ENCODE measurements at regions not wholly inside any gene's neighbourhood (a gene's known extent, or its start where the extent isn't known, plus 50 kb on each side); places are given as distances from the start of the nearest gene placed in this dataset.

DNA sequence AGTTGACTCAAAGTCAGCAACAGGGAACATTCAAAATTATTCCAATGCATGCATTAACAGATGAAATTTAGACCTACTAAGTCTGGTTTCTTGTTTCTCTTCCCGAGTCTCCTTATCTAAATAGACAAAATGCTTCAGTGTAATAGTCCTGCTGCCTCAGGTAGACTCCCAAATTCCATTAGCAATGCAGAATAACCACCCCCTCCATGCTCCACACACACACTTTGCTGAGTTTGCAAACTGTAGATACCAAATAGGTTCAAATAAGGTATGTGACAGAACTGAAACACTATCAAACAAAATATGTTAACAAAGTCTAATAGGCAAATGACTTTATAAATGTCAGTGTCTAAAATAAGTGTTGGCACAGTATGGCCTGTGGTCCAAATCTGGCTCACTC is 451.1 kb upstream of the SOX5 start:
- ChIA-PET CTCF (no interaction called here), POLR2A (no interaction called here)
- Histone ChIP-seq H3K36me3 (ENCODE audit: control insufficient read depth, insufficient read depth, low read length) (no peaks in the 10 kb centered on the region), H3K4me1 (ENCODE audit: control insufficient read depth, insufficient read depth, low read length) (no peaks in the 10 kb centered on the region), H3K4me3 (ENCODE audit: low read depth in 2 of 2, low read length in 2 of 2) (no peak overlapping the region), H3K27me3 (ENCODE audit: control insufficient read depth, insufficient read depth, low read length) (no peaks in the 10 kb centered on the region), H3K9me3 (ENCODE audit: control insufficient read depth, insufficient read depth, low read depth, low read length) (no peaks in the 10 kb centered on the region), H3K27ac (ENCODE audit: low read length) (no peak overlapping the region)
- ATAC-seq, result no peak
- intact Hi-C loops (cut with micrococcal nuclease; ENCODE audit: unreplicated experiment) (no loop called here), in situ Hi-C loops (cut with HindIII; ENCODE audit: low pct_unique_long_range_greater_than_20kb, low sequenced_read_pairs) (no loop called here)
- BruUV-seq (replicated peaks), result no TSS peak
- DNase-seq (ENCODE audit: low read depth, low spot score), result no peak
- TF ChIP-seq POLR2AphosphoS5 (IDR thresholded peaks at IDR 0.05; ENCODE audit: low read depth, low read length), result no peak
- TF ChIP-seq TCF7L2 (IDR thresholded peaks at IDR 0.05; ENCODE audit: low read depth, low read length), result no peak
- TF ChIP-seq CTCF (IDR thresholded peaks at IDR 0.05), result no peak
- TF ChIP-seq REST (IDR thresholded peaks at IDR 0.05; ENCODE audit: insufficient read depth in 1 of 2, low read depth in 2 of 2, low read length in 1 of 2), result no peak
- no peak for TF ChIP-seq SIN3A (IDR thresholded peaks at IDR 0.05; ENCODE audit: borderline replicate concordance, insufficient read depth, low read depth, low read length)

GRCh38 chr12:24398605-24399004 is 449.1 kb upstream of the SOX5 start:
- Histone ChIP-seq H3K27me3 (ENCODE audit: control insufficient read depth, insufficient read depth, low read length) (no peaks in the 10 kb centered on the region), H3K9me3 (ENCODE audit: control insufficient read depth, insufficient read depth, low read depth, low read length) (no peaks in the 10 kb centered on the region), H3K36me3 (ENCODE audit: control insufficient read depth, insufficient read depth, low read length) (no peaks in the 10 kb centered on the region), H3K4me3 (ENCODE audit: low read depth in 2 of 2, low read length in 2 of 2) (no peak overlapping the region), H3K4me1 (ENCODE audit: control insufficient read depth, insufficient read depth, low read length) (no peaks in the 10 kb centered on the region), H3K27ac (ENCODE audit: low read length) (no peak overlapping the region)
- intact Hi-C loops (cut with micrococcal nuclease; ENCODE audit: unreplicated experiment) (no loop called here), in situ Hi-C loops (cut with HindIII; ENCODE audit: low pct_unique_long_range_greater_than_20kb, low sequenced_read_pairs) (no loop called here)
- ChIA-PET CTCF (no interaction called here), POLR2A (no interaction called here)
- DNase-seq (ENCODE audit: low read depth, low spot score) (no peak), ATAC-seq (no peak)
- BruUV-seq (replicated peaks), result no TSS peak
- TF ChIP-seq POLR2AphosphoS5 (IDR thresholded peaks at IDR 0.05; ENCODE audit: low read depth, low read length) (no peak), TCF7L2 (IDR thresholded peaks at IDR 0.05; ENCODE audit: low read depth, low read length) (no peak), REST (IDR thresholded peaks at IDR 0.05; ENCODE audit: insufficient read depth in 1 of 2, low read depth in 2 of 2, low read length in 1 of 2) (no peak), CTCF (IDR thresholded peaks at IDR 0.05) (no peak), SIN3A (IDR thresholded peaks at IDR 0.05; ENCODE audit: borderline replicate concordance, insufficient read depth, low read depth, low read length) (no peak)

Data from Panc1 (cell line).